Right lung (tissue), 2 donors: ENCODE measurements at regions not wholly inside any gene's neighbourhood (a gene's known extent, or its start where the extent isn't known, plus 50 kb on each side); places are given as distances from the start of the nearest gene placed in this dataset.
"Not testable (repeated sequence)": the region's sequence is repeated elsewhere in the genome, so short reads cannot be mapped to it uniquely, and the experiment has no call there.

ENCODE experiments used
- DNase-seq, 2 donors: peaks; one replicate each; pipeline ENCODE4 v3.0.0-alpha.2; 2013

- no peak for DNase-seq
Measured at GRCh38 chr2:34001557-34001956, 402.5 kb upstream of the FAM98A start.

GRCh38 chr2:33984131-33984530, 385.0 kb upstream of the FAM98A start:
- DNase-seq: no peak

GRCh38 chr2:33978471-33978870, 379.4 kb upstream of the FAM98A start:
- DNase-seq: no peak

GRCh38 chr2:33975498-33975897, 376.4 kb upstream of the FAM98A start:
- no peak for DNase-seq

- DNase-seq: no peak
Measured at GRCh38 chr2:33967103-33967502, 368.0 kb upstream of the FAM98A start.

- no peak for DNase-seq
Measured at GRCh38 chr2:33958591-33958990, 359.5 kb upstream of the FAM98A start.

- DNase-seq: no peak
Measured at GRCh38 chr2:33949371-33949770, 350.3 kb upstream of the FAM98A start.

GRCh38 chr2:33946193-33946592, 347.1 kb upstream of the FAM98A start:
- no peak for DNase-seq

- DNase-seq: no peak
Measured at GRCh38 chr2:33933203-33933602, 334.1 kb upstream of the FAM98A start.

- no peak for DNase-seq
Measured at GRCh38 chr2:33931164-33931563, 332.1 kb upstream of the FAM98A start.

GRCh38 chr2:33929467-33929866, 330.4 kb upstream of the FAM98A start:
- DNase-seq: no peak

- peak; percentile 4 to 15 for DNase-seq
Measured at GRCh38 chr2:33927756-33928155, 328.7 kb upstream of the FAM98A start.

GRCh38 chr2:33925311-33925710, 326.2 kb upstream of the FAM98A start:
- no peak for DNase-seq

GRCh38 chr2:33924586-33925169, 325.6 kb upstream of the FAM98A start:
- DNase-seq: no peak

GRCh38 chr2:33917252-33917651, 318.2 kb upstream of the FAM98A start:
- DNase-seq: no peak

- DNase-seq: no peak
Measured at GRCh38 chr2:33913071-33913616, 314.0 kb upstream of the FAM98A start.

GRCh38 chr2:33911327-33911726, 312.2 kb upstream of the FAM98A start:
- DNase-seq: no peak

GRCh38 chr2:33909945-33910695, 311.0 kb upstream of the FAM98A start:
- DNase-seq: peak in 1 of 2 donors; percentile 16

- DNase-seq: no peak
Measured at GRCh38 chr2:33907866-33908265, 308.8 kb upstream of the FAM98A start.

GRCh38 chr2:33906129-33906528, 307.0 kb upstream of the FAM98A start:
- not testable (repeated sequence) for DNase-seq

- no peak for DNase-seq
Measured at GRCh38 chr2:33904801-33905200, 305.7 kb upstream of the FAM98A start.

GRCh38 chr2:33903701-33904100, 304.6 kb upstream of the FAM98A start:
- DNase-seq: no peak

GRCh38 chr2:33903215-33903614, 304.1 kb upstream of the FAM98A start:
- DNase-seq: no peak
